GM21381 (cell line): ENCODE measurements at regions not wholly inside any gene's neighbourhood (a gene's known extent, or its start where the extent isn't known, plus 50 kb on each side); places are given as distances from the start of the nearest gene placed in this dataset.

ENCODE experiments used
- ATAC-seq: cut with Tn5 transposase; IDR thresholded peaks from one replicate; pipeline ENCODE4 v1.9.1; 2021; ENCODE audit warnings: mild to moderate bottlenecking, moderate library complexity; ENCODE audit not compliant: unreplicated experiment

DNA sequence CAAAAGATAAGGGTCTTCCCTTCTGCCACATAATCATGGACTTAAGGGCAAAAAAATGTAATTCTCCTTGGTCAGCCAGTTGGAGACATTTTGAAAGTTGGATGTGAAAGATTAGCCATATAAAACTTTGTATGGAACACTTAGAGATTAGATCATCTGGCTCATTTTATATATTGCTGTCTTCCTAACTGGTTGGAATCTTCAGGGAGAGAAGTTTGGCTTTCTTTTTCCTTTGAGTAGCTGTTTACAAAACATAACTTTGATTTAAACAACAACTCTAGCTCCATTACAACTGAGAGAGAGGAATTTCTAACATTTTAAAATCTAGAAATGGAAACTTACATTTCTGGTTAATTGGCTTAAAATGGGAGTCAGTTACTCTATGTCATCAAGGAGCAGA, 132.7 kb downstream of the RDH14 start:
- no peak for ATAC-seq

GRCh38 chr2:18426174-18426573, 134.3 kb downstream of the RDH14 start:
- no peak for ATAC-seq

GRCh38 chr2:18425210-18425703, 135.2 kb downstream of the RDH14 start:
- ATAC-seq, result no peak

DNA sequence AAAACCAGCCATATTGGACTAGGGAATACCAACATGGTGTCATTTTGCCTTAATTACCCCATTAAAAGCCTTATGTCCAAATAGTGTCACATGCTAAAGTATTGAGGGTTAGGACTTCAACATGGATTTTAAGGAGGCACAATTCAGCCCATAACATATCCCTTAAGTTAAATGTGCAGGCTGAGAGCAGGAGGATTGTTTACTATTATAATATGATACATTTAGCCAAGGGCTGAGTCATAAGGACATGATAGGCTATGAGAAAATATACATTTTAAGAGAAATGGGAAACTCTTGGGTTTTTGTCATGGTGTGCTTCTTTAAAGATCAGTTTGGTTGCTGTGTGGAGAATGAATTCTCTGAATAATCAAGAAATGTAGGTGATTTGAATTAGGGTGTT, 136.8 kb downstream of the RDH14 start:
- ATAC-seq, result no peak

- ATAC-seq, result no peak
Measured at GRCh38 chr2:18422432-18423165, 137.9 kb downstream of the RDH14 start.

DNA sequence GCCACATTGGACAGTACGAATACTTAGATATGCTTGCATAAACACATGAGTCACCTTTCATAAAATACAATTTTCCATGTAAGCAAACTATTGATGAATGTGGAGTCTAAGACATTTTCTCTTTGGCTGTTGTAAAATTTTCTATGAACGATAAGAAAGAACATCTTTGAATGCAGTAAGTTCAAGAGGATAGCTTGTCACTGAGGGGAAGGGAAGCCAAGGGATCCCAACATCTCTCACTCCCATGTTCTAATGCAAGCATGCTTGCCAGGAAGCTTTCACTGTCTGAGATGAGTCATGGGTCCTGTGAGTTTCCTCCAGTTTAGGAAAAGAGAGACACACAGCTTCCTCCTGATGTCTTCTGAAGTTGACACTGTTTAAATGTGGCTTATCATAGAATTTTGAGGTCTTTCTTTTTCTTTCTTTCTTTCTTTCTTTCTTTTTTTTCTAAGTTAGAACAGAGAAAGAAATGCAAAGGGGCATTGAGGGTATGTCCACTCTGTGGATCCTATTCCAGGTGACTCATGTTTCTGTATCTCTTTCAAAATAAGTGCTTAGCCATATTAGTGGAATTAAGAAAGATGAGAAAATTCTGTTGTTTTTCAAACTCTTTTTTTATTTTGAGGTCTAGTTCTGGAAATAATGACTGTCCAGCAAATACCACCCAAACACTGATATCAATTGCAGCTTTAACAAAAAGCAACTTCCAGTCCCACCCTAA, 146.6 kb downstream of the RDH14 start:
- ATAC-seq, result no peak

DNA sequence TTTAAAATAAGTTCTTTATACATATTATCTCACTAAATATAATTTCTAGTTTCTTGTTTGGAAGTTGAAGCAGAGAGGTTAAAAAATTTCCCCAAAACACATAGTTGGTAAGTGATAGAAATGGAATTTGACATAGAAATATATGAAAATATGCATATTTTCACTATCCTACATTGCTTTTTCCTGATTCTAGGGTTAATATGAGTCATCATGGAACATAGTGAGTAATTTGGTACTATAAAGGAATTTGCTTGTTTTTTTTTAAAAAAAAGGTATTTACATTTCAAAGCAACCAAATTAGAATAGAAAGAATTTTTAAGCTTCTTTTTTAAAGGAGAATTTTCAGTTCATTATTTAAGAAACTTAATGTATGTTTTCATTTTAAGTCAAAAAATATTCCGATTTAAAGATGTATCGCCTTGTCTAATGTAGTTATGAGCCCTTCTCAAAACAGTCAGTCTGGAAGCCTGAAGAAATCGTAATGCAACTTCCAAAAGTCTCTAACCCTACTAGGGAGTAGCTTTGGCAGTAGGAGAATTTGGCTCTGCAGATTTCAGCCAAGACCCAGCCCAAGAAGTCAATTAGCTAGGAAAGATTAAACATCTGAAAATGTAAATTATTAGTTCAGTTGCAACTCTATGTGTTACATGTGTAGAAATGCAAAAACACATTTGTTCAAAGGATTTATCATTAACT, 147.3 kb downstream of the RDH14 start:
- ATAC-seq, result no peak

DNA sequence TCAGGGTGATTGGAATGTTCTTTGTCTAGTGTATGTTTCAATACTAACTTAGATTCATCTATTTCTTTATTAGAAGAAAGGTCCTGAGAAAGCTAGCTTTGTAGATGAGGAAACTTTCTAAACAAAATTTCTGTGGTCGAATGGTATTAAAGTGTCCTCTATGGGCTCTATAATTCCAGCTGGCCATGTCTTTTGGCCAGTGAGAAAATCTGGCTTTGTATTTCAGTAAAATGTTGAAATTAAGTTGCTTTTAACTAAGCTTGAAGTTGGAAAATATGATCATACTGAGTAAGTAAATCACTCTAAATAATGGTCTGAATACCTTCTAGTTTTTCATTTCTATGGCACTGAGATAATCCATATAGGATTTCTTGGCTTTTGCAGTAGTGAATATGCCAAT, 148.8 kb downstream of the RDH14 start:
- no peak for ATAC-seq

DNA sequence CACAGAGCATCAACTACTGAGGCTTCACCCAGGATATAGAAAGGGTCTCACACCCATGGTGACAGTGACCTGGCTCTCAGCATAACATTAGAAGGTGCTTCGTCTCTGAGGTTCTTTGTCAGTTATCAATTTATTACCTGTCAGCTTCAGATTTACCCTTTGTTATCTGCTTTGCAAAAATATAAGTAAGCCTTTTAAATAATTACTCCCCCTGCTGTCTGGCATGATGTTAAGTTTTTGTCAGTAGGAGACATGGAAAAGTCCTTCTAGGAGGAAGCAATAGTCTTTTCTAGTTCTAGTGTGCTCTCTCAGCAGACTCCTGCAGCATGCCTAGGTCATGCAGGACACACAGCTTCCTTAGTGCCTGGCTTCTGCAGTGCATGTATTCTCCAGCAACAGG, 149.9 kb downstream of the RDH14 start:
- no peak for ATAC-seq

DNA sequence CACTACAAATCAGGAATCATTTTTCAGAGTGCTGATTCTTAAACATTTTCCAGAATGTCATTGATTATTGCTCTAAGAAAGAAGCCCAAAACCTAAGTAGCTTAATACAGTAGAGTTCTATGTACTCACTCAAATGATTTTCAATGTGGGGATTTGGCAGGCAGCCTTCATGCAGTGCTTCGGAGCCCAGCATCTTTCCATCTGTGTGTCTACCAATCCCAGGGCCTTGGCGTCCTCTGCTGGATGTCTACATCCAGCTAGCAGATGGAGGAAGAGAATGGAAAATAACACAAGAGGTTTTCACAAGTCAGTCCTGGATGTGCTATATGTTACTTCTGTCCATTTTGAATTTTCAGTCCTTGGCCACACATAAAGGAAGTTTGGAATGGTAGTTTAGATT, 151.8 kb downstream of the RDH14 start:
- no peak for ATAC-seq

- ATAC-seq, result no peak
Measured at GRCh38 chr2:18406219-18406618, 154.2 kb downstream of the RDH14 start.

DNA sequence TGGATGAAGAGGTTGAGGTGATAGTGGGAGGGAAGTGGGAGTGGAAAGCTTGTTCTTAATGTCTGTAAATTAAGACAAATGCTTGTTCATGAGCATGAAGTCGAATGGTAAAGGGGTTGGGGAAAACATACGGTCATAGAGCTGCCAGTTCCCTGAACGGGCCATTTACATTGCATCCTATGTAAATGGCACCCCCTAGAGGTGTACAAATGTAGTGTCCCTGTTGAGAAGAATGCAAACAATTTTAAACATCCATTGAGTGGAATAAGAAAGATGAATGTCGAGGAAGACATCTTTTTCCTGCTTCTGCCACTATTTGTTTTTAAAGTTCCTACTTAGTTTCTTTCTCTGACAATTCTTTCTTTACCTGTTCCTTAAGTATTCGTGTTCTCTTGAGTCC, 155.7 kb downstream of the RDH14 start:
- ATAC-seq, result no peak

GRCh38 chr2:18403921-18404522, 156.4 kb downstream of the RDH14 start:
- ATAC-seq, result no peak

- ATAC-seq, result no peak
Measured at GRCh38 chr2:18402831-18403230, 157.6 kb downstream of the RDH14 start.

GRCh38 chr2:18401471-18401870, 159.0 kb downstream of the RDH14 start:
- ATAC-seq, result no peak

GRCh38 chr2:18399601-18400000, 160.9 kb downstream of the RDH14 start:
- no peak for ATAC-seq

DNA sequence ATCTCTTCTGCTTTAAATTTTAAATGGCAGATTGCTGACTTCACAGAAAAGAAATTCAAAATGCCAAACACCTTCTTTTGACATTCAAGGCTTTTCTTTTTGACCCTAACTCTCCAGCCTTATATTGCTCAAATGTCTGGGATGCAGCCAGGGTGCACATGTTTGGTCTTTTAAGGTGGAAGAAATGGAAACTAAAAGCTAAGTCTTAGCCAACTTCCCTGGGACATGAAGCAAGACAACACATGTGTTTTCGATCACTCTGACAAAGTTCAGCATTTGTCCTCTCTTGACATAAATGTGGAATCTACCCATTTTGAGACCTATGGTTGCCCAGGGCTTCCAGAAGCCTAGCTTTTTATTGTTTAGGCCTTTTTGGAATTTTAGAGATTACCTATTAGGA, 161.6 kb downstream of the RDH14 start:
- no peak for ATAC-seq

DNA sequence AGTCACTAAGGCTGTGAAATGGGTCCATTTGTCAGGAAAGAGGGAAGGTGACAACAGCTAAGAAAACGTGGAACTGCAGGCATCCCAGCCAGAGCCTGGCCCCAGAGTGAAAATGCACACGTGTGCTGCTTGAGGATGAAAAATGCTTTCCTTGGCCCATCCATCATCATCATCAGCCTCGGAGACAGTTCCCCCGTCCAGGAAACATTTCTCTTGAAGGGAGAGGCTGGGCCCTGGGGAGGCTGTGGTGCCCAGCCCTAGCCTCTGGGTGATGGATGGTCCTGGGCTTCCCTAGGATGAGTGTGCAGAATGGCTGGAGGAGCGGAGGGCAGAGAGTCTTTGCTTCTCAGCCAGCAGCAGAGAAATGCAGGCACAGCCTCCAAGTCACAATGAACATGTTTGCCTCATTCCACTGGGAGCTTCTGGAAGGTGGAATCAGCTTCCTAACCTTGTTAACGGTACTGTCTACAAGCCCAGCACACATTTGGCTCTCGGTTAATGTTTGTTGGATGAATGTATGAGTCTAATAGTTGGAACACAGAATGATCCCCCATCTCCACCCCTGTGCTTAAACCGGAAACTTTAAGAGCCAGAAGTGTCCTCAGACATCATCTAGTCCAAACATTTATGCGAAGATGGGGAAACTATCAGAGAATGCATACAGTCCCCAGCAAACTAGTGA, 164.0 kb downstream of the RDH14 start:
- ATAC-seq, result no peak

- ATAC-seq, result no peak
Measured at GRCh38 chr2:18395555-18395954, 164.9 kb downstream of the RDH14 start.

DNA sequence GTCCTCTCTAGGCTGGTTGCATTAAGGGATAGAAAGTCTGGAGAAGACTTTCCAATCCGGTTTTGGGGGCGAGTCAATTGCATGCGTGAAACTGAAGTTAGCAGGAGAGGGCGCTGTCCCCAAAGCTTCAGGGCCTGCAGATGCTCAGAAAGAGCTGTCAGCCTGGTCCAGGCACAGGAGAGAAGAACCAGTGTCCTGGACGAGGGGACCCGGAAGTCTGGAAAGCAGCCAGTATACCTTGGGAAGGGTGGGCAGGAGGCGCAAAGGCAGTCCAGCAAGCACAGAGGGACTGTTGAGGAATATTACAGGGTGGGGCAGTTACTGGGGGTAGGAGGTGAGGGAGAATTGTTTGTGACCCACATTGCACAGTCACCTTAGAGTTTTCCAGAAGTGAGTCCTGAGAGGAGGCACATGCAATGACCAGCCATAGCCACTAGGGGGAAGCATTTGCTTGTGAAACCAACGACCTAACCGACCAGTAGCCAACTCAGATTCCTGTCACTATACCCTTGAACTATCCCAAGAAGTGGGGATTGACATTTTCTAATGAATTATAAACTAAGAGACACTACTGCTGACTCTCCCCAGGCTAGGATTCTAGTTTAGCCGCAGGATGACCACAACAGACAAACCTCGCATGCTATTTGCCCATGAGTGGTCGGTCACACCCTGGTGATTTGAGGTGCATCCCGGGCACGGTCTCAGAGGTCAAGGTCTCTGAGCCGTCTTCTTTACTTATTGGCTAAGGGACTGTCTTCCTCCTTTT, 172.8 kb downstream of the RDH14 start:
- peak; percentile 85 for ATAC-seq
